HCT116 (cell line): ENCODE measurements at regions not wholly inside any gene's neighbourhood (a gene's known extent, or its start where the extent isn't known, plus 50 kb on each side); places are given as distances from the start of the nearest gene placed in this dataset.

Source experiments
- ATAC-seq: fragments of 200-7000 bp; cut with Tn5 transposase; 2 replicates; pipeline ENCODE4 v1.9.1; 2020; ENCODE audit warnings: mild to moderate bottlenecking, moderate library complexity
- BruUV-seq: library from RNA; stranded (reverse); fragments of 400-500 nt; replicated peaks from 2 replicates; lab custom pipeline; 2021; lab: Mats Ljungman, UMichigan
- CTCF ChIA-PET: fragments of 300-600 bp; sonication (Branson Sonifier 250); formaldehyde crosslinking; loops from one replicate; lab custom pipeline; 2021; ENCODE audit warnings: antibody characterized with exemption; lab: Charles Lee
- POLR2A ChIA-PET: fragments of 300-600, 350-600 bp; sonication (Branson Sonifier 250); formaldehyde crosslinking; loops from one replicate; lab custom pipeline; 2021; ENCODE audit warnings: antibody characterized with exemption; lab: Charles Lee
- RAD21 ChIA-PET, 2 experiments: fragments of 300-600 bp; sonication (Branson Sonifier 250); formaldehyde crosslinking; loops; one replicate each; lab custom pipeline; 2023; ENCODE audit warnings: low total read pairs in 2 of 2; ENCODE audit not compliant: uncharacterized antibody in 2 of 2, unreplicated experiment in 2 of 2, low non-redundant PET in 1 of 2; lab: Charles Lee
- DNase-seq: peaks from one replicate; pipeline ENCODE4 v3.0.0-alpha.2; 2010; ENCODE audit warnings: low read depth, low spot score
- H2AFZ ChIP-seq: fragments of 200-600 bp; shearing (Covaris generic), sonication (generic); 2 replicates; pipeline ENCODE4 v1.6.1; 2017; ENCODE audit warnings: low read depth, mixed run types, mixed read lengths, antibody characterized with exemption, low read length; ENCODE audit not compliant: poor library complexity, severe bottlenecking
- H3K27ac ChIP-seq: 2 replicates; pipeline ENCODE4 v1.5.1; 2012; ENCODE audit warnings: low read depth, low read length
- H3K27me3 ChIP-seq: fragments of 200-600 bp; sonication (generic); 2 replicates; pipeline ENCODE4 v1.6.1; 2016; ENCODE audit warnings: mixed run types, low read length, mixed read lengths; ENCODE audit not compliant: insufficient read depth
- H3K36me3 ChIP-seq, 2 experiments: fragments of 200-500 bp in 1 of 2; fragments of 200-600 bp in 1 of 2; sonication (Bioruptor generic) in 1 of 2; sonication (generic) in 1 of 2; 2 replicates each; pipeline versions ENCODE4 v1.5.1 to v1.6.1; 2014 to 2016; ENCODE audit warnings: low read length in 2 of 2, inconsistent platforms in 1 of 2, mixed read lengths in 1 of 2, mixed run types in 1 of 2; ENCODE audit not compliant: insufficient read depth in 2 of 2, control insufficient read depth in 1 of 2
- H3K4me1 ChIP-seq, 2 experiments: fragments of 200-600 bp in 1 of 2; sonication (generic) in 1 of 2; 2 replicates each; pipeline versions ENCODE4 v1.5.1 to v1.6.1; 2012 to 2017; ENCODE audit warnings: low read length in 2 of 2, inconsistent platforms in 1 of 2, mild to moderate bottlenecking in 1 of 2, mixed read lengths in 1 of 2, mixed run types in 1 of 2, moderate library complexity in 1 of 2; ENCODE audit not compliant: insufficient read depth in 2 of 2, control insufficient read depth in 1 of 2
- H3K4me2 ChIP-seq: fragments of 200-600 bp; sonication (generic); 2 replicates; pipeline ENCODE4 v1.6.1; 2017; ENCODE audit warnings: mixed run types, low read length, mixed read lengths
- H3K4me3 ChIP-seq, 2 experiments: fragments of 200-600 bp in 1 of 2; sonication (generic) in 1 of 2; replicated peaks in 1 of 2; 2 replicates each; pipeline ENCODE4 v1.5.1; 2011 to 2016; ENCODE audit warnings: low read length in 2 of 2, control low read depth in 1 of 2, low read depth in 1 of 2, mild to moderate bottlenecking in 1 of 2, mixed read lengths in 1 of 2, mixed run types in 1 of 2
- H3K79me2 ChIP-seq: fragments of 200-600 bp; sonication (generic); 2 replicates; pipeline ENCODE4 v1.6.1; 2017; ENCODE audit warnings: mild to moderate bottlenecking, mixed run types, low read length, moderate library complexity, mixed read lengths; ENCODE audit not compliant: insufficient read depth
- H3K9ac ChIP-seq: fragments of 200-600 bp; sonication (generic); 2 replicates; pipeline ENCODE4 v1.6.1; 2016; ENCODE audit warnings: low read length, mixed read lengths
- H3K9me2 ChIP-seq: fragments of 200-600 bp; sonication (generic), shearing (Covaris generic); 2 replicates; pipeline ENCODE4 v1.6.1; 2017; ENCODE audit warnings: mixed run types, mild to moderate bottlenecking, moderate library complexity; ENCODE audit not compliant: insufficient read depth
- H3K9me3 ChIP-seq, 2 experiments: fragments of 200-500 bp in 1 of 2; fragments of 200-600 bp in 1 of 2; sonication (Bioruptor generic) in 1 of 2; sonication (generic) in 1 of 2; 2 replicates each; pipeline ENCODE4 v1.6.1; 2014 to 2017; ENCODE audit warnings: low read length in 2 of 2, mixed read lengths in 2 of 2, inconsistent platforms in 1 of 2, low read depth in 1 of 2, mild to moderate bottlenecking in 1 of 2, mixed run types in 1 of 2, moderate library complexity in 1 of 2; ENCODE audit not compliant: control insufficient read depth in 1 of 2, insufficient read depth in 1 of 2
- H4K20me1 ChIP-seq: fragments of 200-600 bp; sonication (generic), shearing (Covaris generic); 2 replicates; pipeline ENCODE4 v1.6.1; 2017; ENCODE audit warnings: mixed run types, mild to moderate bottlenecking, moderate library complexity; ENCODE audit not compliant: insufficient read depth
- ATF3 ChIP-seq: IDR thresholded peaks from 2 replicates; pipeline ENCODE4 v1.6.1; 2012
- EGR1 ChIP-seq: IDR thresholded peaks from 2 replicates; pipeline ENCODE4 v1.6.1; 2012; ENCODE audit warnings: low read depth
- ELF1 ChIP-seq: IDR thresholded peaks from 2 replicates; pipeline ENCODE4 v1.6.1; 2012; ENCODE audit warnings: low read depth, borderline replicate concordance
- EZH2phosphoT487 ChIP-seq: fragments of 200-600 bp; IDR thresholded peaks from 2 replicates; pipeline ENCODE4 v1.6.1; 2018; ENCODE audit warnings: antibody characterized with exemption, borderline replicate concordance
- JUND ChIP-seq: IDR thresholded peaks from 2 replicates; pipeline ENCODE4 v1.6.1; 2012
- POLR2A ChIP-seq: IDR thresholded peaks from 2 replicates; pipeline ENCODE4 v1.7.0; 2011; ENCODE audit warnings: borderline replicate concordance; ENCODE audit not compliant: insufficient read depth, insufficient read length; ENCODE audit errors: extremely low read depth
- POLR2AphosphoS5 ChIP-seq: IDR thresholded peaks from 2 replicates; pipeline ENCODE4 v1.6.1; 2011; ENCODE audit warnings: mild to moderate bottlenecking, low read depth, low read length, moderate library complexity
- SRF ChIP-seq: IDR thresholded peaks from 2 replicates; pipeline ENCODE4 v1.6.1; 2012; ENCODE audit warnings: low read depth
- intact Hi-C: fragments of 100-400 bp; cut with micrococcal nuclease; formaldehyde crosslinking; loops from 2 replicates; pipeline ENCODE4 v1.10.0; 2022
- TF ChIP-seq, protein P1 (sequence below), 3 experiments: fragments of 200-600 bp in 1 of 3; sonication (generic) in 1 of 3; IDR thresholded peaks in 2 of 3; conservative IDR thresholded peaks in 1 of 3; 2 replicates each; pipeline ENCODE4 v1.5.1; 2012 to 2017; ENCODE audit warnings: low read depth in 2 of 3, low read length in 2 of 3, antibody characterized with exemption in 1 of 3, borderline replicate concordance in 1 of 3, control low read depth in 1 of 3, mild to moderate bottlenecking in 1 of 3, mixed read lengths in 1 of 3, mixed run types in 1 of 3, moderate library complexity in 1 of 3; ENCODE audit not compliant: insufficient read depth in 1 of 3
- TF ChIP-seq, protein P2 (sequence below): IDR thresholded peaks from 2 replicates; pipeline ENCODE4 v1.6.1; 2011; ENCODE audit warnings: mild to moderate bottlenecking, low read length, moderate library complexity; ENCODE audit not compliant: insufficient replicate concordance; ENCODE audit errors: extremely low read depth

- no peak for TF ChIP-seq ATF3
- no peak for TF ChIP-seq SRF
- TF ChIP-seq POLR2AphosphoS5 = no peak
- TF ChIP-seq ELF1 = no peak
- TF ChIP-seq EZH2phosphoT487 = no peak
- TF ChIP-seq EGR1 = no peak
- TF ChIP-seq, protein P1, sequence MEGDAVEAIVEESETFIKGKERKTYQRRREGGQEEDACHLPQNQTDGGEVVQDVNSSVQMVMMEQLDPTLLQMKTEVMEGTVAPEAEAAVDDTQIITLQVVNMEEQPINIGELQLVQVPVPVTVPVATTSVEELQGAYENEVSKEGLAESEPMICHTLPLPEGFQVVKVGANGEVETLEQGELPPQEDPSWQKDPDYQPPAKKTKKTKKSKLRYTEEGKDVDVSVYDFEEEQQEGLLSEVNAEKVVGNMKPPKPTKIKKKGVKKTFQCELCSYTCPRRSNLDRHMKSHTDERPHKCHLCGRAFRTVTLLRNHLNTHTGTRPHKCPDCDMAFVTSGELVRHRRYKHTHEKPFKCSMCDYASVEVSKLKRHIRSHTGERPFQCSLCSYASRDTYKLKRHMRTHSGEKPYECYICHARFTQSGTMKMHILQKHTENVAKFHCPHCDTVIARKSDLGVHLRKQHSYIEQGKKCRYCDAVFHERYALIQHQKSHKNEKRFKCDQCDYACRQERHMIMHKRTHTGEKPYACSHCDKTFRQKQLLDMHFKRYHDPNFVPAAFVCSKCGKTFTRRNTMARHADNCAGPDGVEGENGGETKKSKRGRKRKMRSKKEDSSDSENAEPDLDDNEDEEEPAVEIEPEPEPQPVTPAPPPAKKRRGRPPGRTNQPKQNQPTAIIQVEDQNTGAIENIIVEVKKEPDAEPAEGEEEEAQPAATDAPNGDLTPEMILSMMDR (IDR thresholded peaks at IDR 0.05 in 2 of 3, conservative IDR thresholded peaks at IDR 0.05 in 1 of 3; ENCODE audit: borderline replicate concordance in 1 of 3, insufficient read depth in 1 of 3, low read depth in 2 of 3, low read length in 2 of 3) = no peak
- TF ChIP-seq, protein P2, sequence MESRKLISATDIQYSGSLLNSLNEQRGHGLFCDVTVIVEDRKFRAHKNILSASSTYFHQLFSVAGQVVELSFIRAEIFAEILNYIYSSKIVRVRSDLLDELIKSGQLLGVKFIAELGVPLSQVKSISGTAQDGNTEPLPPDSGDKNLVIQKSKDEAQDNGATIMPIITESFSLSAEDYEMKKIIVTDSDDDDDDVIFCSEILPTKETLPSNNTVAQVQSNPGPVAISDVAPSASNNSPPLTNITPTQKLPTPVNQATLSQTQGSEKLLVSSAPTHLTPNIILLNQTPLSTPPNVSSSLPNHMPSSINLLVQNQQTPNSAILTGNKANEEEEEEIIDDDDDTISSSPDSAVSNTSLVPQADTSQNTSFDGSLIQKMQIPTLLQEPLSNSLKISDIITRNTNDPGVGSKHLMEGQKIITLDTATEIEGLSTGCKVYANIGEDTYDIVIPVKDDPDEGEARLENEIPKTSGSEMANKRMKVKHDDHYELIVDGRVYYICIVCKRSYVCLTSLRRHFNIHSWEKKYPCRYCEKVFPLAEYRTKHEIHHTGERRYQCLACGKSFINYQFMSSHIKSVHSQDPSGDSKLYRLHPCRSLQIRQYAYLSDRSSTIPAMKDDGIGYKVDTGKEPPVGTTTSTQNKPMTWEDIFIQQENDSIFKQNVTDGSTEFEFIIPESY = no peak
- TF ChIP-seq POLR2A = no peak
- TF ChIP-seq JUND = no peak
- RAD21 ChIA-PET = no interaction called here
- Histone ChIP-seq H3K4me2 (no peak overlapping the region), H3K27me3 (peaks cover 14% of the 10 kb centered on the region; the same call in 1 of the 2 replicates), H4K20me1 (no peaks in the 10 kb centered on the region; the same call in 1 of the 2 replicates), H3K79me2 (no peaks in the 10 kb centered on the region), H3K4me3 (no peak overlapping the region), H3K9me2 (no peaks in the 10 kb centered on the region), H2AFZ (no peak overlapping the region), H3K9me3 (no peaks in the 10 kb centered on the region), H3K9ac (no peak overlapping the region), H3K27ac (no peak overlapping the region), H3K4me1 (no peaks in the 10 kb centered on the region), H3K36me3 (no peaks in the 10 kb centered on the region)
- CTCF ChIA-PET = interaction anchor here (1.0 kb wide), 1 partner anchor 12 kb away, joined by 3 read pairs; no protein-coding TSS in a partner anchor
- ATAC-seq (no peak), DNase-seq (no peak)
- no TSS peak for BruUV-seq
- POLR2A ChIA-PET = no interaction called here
- intact Hi-C loops = no loop called here
Measured at GRCh38 chr15:29376590-29376989, 107.0 kb upstream of the NSMCE3 start.
